ENCODE measurements at regions not wholly inside any gene's neighbourhood (a gene's known extent, or its start where the extent isn't known, plus 50 kb on each side); places are given as distances from the start of the nearest gene placed in this dataset.

DNA sequence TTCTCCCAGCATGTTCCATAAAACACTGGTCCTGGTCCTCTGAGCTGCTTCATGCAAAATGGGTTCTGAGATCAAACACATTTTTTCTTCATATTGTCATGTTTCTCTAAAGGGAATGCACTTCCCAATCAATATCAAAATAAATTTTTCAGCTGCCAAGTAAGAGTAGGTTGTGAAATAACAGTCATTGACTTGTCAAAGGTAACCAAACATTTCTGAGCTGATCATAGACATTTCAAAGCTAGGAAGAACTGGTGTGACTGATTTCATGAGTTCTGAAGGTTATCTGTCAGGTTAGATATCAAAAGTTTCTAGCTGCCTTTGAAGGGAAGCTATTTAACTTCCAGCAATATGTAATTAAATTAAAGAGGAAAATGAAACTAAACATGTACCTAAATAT lies 770.9 kb downstream of the TBL1XR1 start:
- no peak for TF ChIP-seq EGR1 (conservative IDR thresholded peaks at IDR 0.05)
- TF ChIP-seq, protein P1, sequence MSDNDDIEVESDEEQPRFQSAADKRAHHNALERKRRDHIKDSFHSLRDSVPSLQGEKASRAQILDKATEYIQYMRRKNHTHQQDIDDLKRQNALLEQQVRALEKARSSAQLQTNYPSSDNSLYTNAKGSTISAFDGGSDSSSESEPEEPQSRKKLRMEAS (CRISPR knock-in tag; IDR thresholded peaks at IDR 0.05): no peak
- TF ChIP-seq ZSCAN29 (IDR thresholded peaks at IDR 0.05): no peak
- TF ChIP-seq POLR2A (conservative IDR thresholded peaks at IDR 0.05): no peak
- no peak for TF ChIP-seq ZNF232 (CRISPR knock-in tag; IDR thresholded peaks at IDR 0.05)
- no peak for TF ChIP-seq GABPA (tag; conservative IDR thresholded peaks at IDR 0.05; ENCODE audit: low read depth)
- TF ChIP-seq, protein P2, sequence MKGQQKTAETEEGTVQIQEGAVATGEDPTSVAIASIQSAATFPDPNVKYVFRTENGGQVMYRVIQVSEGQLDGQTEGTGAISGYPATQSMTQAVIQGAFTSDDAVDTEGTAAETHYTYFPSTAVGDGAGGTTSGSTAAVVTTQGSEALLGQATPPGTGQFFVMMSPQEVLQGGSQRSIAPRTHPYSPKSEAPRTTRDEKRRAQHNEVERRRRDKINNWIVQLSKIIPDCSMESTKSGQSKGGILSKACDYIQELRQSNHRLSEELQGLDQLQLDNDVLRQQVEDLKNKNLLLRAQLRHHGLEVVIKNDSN (CRISPR knock-in tag; IDR thresholded peaks at IDR 0.05): no peak
- no peak for TF ChIP-seq NCOA4 (IDR thresholded peaks at IDR 0.05; ENCODE audit: partially characterized antibody)
- TF ChIP-seq, protein P3, sequence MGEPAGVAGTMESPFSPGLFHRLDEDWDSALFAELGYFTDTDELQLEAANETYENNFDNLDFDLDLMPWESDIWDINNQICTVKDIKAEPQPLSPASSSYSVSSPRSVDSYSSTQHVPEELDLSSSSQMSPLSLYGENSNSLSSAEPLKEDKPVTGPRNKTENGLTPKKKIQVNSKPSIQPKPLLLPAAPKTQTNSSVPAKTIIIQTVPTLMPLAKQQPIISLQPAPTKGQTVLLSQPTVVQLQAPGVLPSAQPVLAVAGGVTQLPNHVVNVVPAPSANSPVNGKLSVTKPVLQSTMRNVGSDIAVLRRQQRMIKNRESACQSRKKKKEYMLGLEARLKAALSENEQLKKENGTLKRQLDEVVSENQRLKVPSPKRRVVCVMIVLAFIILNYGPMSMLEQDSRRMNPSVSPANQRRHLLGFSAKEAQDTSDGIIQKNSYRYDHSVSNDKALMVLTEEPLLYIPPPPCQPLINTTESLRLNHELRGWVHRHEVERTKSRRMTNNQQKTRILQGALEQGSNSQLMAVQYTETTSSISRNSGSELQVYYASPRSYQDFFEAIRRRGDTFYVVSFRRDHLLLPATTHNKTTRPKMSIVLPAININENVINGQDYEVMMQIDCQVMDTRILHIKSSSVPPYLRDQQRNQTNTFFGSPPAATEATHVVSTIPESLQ (CRISPR knock-in tag; IDR thresholded peaks at IDR 0.05): no peak
- TF ChIP-seq TBP (optimal IDR thresholded peaks at IDR 0.05; ENCODE audit: low read depth, low read length): no peak
- no peak for TF ChIP-seq GTF2E2 (tag; IDR thresholded peaks at IDR 0.05)
- TF ChIP-seq, protein P4, sequence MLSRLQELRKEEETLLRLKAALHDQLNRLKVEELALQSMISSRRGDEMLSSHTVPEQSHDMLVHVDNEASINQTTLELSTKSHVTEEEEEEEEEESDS (CRISPR knock-in tag; IDR thresholded peaks at IDR 0.05): no peak

Measured in K562 (cell line).